NCI-H1417 treated with DMSO at 0.1 percent for 48 hours (cell line): ENCODE measurements at regions not wholly inside any gene's neighbourhood (a gene's known extent, or its start where the extent isn't known, plus 50 kb on each side); places are given as distances from the start of the nearest gene placed in this dataset.
A peak's percentile ranks its signal among the peaks of the same experiment; 100 is the strongest.

ENCODE experiments used
- DNase-seq: peaks from one replicate; lab custom pipeline; 2025; lab: John Stamatoyannopoulos, UW

DNA sequence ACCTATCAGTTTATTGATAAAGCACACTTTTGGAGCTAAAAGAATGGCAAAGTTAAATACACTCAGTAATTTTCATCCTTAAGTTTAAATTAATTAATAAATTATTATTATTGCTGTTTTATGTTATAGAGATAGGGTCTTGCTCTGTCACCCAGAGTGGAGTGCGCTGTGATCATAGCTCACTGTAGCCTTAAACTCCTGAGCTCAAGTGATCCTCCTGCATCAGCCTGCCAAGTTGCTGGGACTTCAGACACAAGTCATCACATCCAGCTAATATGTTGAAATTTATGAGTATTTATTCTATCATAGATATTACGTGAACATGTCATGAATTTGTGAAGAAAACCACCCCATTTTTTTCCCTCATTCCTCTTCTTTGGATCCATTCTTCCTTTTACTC lies 64.2 kb downstream of the GJA1 start:
- no peak for DNase-seq

DNA sequence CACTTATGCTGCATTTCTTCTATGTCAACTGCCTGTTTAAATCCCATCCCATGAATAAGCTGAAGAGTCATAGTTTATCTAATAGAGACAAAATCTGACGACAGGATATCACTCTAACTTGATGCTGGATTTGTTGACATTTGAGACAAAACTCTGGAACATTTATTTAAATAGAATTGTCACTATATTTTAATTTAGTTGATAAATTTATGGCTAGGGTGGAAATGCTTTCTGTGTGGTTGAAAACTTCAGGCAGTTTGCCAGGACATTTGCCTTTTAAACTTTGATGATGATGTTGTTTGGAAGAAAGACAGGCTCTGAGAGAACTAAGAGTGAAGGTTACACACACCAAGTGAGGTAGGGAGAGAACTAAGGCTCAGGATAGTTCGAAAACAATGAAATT lies 68.1 kb downstream of the GJA1 start:
- no peak for DNase-seq

DNA sequence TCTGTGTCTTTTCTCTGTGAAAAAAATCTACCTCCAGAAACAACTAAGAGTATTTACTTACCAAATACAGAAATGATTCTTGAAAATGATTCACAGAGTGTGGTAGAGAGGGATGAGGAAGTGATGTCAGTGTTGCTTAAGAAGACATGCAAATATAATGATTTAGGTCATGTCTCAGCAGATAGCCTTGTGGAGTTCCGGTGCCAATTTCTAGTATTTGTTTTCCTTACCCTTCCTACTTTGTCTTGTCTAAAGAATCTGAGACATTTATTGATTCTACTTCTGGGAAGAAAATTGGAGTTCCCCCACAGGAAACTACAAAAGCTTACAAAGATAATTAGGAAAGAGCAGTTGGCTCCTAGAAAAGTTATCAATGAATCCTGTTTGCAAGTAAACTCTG lies 68.8 kb downstream of the GJA1 start:
- no peak for DNase-seq

GRCh38 chr6:121505284-121505683 lies 69.8 kb downstream of the GJA1 start:
- DNase-seq: no peak

GRCh38 chr6:121506761-121507754 lies 71.6 kb downstream of the GJA1 start:
- no peak for DNase-seq

GRCh38 chr6:121510568-121511177 lies 75.2 kb downstream of the GJA1 start:
- DNase-seq: no peak

DNA sequence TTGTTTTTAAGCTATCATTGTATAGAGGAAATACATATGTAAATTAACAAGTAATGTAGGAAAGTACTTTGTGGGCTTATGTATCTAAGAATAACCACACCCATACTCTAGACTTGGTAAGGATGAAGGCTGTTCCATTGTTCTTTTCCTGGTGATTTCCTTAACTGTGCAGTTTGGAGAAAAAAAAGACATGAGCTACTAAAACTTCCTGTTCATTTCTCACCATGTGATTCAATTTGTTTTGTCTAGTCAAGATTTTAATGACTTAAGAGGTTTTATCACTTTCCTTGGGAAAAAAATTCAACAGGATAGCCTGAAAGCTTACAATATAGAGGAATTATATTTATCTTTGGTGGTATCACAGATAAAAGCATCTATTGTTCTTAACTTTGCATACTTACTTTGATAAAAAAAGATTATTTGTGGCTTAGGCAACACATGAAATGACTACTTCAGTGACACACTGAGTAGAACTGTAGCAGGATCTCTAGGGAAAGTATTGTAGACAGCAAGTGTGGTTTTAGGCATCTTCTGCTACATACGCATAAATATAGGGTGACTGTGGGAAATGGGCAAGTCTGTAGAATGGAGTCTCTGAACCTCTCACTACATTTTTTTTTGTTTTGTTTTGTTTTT lies 80.3 kb downstream of the GJA1 start:
- DNase-seq: no peak

GRCh38 chr6:121516331-121516730 lies 80.9 kb downstream of the GJA1 start:
- DNase-seq: no peak

DNA sequence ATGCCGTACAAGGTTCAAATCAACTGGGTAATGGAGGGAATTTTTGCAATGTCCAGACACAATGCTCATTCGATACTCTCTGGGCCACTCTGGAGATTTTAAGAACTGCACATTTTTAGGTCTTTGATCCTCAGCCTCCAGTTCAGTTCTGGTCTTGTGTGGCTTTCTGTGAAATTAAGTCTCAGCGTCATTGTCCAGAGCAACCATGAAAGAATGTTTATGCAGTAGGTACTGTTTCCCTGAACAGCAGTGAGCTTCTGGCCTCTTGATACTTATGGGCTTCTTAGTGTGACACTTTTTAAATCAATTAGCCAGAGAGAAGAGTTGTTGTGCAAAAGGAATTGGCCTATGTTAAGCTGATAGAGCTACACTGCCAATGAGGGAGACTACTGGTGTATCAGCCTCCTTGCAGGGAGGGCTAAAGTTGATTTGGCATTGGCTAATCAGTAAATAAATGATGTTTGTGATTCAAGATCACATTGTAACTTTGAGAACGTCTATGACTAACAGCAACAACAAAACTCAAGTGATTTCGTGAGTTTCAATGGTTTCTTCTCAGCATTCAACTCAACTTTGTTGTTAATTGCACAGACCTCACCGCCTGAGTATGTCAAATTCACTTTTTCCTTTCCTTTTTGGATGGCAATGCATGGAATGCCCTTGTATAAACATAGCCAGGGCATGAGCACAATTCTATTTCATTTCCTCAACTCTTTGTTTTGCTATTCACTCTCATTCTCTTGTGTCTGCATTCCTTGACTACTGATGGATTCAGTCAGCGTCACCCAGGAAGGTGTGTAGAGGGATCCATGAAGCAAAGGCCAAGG lies 85.1 kb downstream of the GJA1 start:
- DNase-seq: no peak

DNA sequence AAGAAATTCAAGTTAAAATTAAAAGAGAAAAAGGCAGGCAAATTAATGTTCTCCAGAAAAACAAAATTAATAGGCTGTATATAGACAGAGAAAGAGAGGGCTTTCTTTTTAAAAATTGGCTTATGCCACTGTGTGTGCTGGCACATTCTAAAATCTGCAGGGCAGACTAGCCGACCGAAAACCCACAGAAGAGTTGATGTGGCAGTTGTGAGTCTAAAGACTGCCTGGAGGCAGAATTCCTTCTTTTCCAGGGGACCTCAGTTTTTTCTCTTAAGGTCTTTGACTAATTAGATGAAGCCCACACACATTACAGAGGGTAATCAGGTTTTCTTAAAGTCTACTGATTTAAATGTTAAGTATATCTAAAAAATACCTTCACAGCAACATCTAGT lies 85.7 kb downstream of the GJA1 start:
- no peak for DNase-seq

DNA sequence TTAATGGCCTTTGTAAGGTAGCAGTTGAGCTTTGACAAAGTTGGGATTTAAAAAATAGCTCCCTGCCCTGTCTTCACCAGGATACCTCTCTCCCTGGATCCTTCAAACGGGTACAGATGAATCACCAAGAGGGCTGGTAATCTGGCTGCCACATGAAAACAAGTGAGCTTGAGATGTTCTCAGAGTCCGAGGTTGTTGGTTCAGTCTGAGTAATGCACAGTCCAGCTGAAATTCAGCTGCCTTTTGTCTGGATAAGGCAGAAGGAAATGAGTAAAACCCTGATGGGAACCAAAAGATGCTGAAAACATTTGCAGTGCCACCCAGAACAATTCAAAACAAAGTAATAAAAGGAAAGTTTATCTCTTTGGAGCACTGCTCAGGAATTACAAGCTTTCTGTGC lies 86.8 kb downstream of the GJA1 start:
- DNase-seq: no peak

DNA sequence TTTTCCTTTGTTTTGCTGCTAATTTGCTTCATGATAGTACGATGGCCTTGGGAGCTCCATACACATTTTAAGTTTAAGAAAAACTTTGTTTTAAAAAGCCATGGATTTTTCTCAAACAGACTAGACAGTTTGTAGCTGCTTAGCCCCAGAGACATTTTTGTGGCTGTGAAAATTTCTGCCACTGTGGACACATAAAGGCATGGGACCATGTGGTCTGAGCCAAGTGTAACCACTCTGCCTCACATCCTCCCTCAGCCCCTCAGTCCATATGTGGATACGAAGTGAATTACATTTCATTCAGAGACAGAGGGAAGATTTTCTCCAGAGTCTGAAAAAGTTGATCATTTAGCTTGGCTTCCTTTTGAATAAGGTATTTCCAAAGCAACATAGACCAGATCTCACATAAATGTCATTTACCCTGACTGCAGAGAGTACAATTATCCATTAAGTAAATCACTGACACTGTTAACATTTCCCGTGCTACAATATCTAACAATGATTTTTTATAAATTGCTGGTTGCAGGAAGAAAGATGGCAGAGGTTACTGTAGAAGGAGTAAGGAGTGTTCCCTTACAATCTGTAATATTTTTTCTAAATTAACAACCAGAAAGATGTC lies 87.4 kb downstream of the GJA1 start:
- no peak for DNase-seq

- no peak for DNase-seq
Observed at GRCh38 chr6:121523628-121524027, 88.2 kb downstream of the GJA1 start.

- no peak for DNase-seq
Observed at GRCh38 chr6:121526282-121526681, 90.8 kb downstream of the GJA1 start.

- peak; percentile 86 for DNase-seq
Observed at GRCh38 chr6:121531658-121532169, 96.3 kb downstream of the GJA1 start.

DNA sequence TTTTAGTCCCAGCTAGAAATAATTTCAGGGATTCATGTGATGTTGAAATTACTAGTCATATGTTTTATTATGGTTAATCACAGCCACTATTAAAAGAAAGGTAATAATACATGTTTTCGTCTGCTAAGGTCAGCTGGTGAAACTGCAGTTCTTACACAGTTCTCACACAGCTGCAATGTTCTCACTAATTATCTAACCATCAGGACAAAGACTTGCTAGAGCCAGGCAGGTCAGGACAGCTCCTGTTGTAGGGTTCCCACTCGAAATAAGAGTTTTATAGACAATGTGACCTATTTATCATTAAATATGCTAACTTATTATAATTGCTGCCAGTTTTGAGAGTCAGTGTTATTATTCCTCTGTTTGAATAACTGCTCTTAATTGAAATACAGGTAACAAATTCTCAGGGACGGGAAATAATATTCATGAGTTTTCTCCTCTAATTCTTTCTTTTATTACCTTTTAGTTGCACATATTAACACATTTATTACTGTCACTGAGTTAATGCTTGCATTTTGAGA lies 97.9 kb downstream of the GJA1 start:
- DNase-seq: peak; percentile 44

GRCh38 chr6:121535777-121536176 lies 100.3 kb downstream of the GJA1 start:
- no peak for DNase-seq

- no peak for DNase-seq
Observed at GRCh38 chr6:121536345-121536744, 100.9 kb downstream of the GJA1 start.

DNA sequence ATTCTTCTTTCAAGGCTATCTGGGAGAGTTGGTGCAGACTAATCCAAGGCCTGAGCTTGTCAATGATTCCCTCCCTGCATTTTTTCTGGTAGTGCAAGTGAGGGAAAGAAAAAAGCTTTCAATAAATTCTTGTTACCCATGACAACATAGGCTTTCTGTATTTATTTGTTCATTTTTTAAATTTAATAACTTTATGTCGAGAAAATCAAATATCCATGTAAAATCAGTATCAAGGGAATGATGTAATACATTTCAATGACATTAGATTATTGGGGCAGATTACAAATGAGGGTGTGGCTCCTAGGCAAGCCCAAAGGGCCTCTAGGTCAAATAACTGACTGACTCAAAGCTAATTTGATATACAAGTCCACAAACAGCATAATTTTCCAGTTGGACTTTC lies 104.0 kb downstream of the GJA1 start:
- DNase-seq: no peak

DNA sequence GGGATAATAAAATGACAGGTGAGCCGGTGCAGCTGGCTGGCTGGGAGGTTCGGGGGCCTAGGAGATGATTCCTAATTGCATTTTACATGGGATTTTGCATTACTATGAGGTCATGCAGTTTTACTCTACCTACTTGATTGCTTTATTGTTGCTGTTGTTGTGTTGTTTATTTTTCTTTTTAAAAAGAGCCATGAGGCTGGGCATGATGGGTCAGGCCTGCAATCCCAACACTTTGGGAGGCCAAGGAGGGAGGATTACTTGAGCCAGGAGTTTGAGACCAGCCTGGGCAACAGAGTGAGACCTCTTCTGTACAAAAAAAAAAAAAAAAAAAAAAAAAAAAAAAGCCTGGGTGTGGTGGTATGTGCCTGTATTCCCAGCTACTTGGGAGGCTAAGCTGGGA lies 104.8 kb downstream of the GJA1 start:
- no peak for DNase-seq

DNA sequence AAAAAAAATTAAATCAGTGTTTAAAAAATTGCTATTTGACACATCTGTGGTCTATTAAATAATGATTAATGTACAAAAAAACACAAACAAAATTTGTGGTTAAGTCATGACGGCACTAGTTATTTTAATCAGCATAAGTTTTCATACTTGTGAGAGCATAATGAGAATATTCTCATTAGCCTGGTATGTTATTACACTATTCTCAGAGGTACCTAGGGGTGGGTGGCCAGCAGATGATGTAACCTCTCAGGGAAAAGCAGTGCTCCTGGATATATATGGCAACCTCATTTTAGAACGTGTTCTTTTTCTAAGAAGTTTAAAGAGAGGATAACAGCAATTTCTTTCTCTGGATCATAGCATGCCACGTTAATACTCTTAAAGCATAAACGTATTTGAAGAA lies 109.2 kb downstream of the GJA1 start:
- no peak for DNase-seq
